ENCODE measurements at regions not wholly inside any gene's neighbourhood (a gene's known extent, or its start where the extent isn't known, plus 50 kb on each side); places are given as distances from the start of the nearest gene placed in this dataset.
"Not testable (repeated sequence)": the region's sequence is repeated elsewhere in the genome, so short reads cannot be mapped to it uniquely, and the experiment has no call there.

DNA sequence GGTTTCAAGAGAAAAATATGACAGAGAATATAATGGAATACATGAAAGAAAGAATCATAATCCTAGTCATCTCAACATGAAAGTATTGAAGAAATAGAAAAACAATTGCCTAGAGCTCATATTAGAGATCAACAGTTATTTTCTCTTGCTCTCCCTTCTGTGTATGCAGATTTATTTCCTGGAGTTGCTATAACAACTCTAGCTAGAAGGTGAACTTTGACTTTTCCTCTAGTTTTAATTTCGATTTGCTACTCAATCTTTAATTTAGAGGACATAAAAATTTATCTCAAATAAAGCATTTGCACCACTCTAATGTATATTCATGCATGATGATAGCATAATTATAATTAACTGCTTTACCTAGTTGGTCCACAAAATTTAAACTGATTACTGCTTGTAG, 84.6 kb upstream of the PICALM start:
- H3K9ac ChIP-seq (ENCODE audit: low read length) = no peak overlapping the region
- no peak overlapping the region for H3K27ac ChIP-seq (ENCODE audit: low read length)
- no peaks in the 10 kb centered on the region for H3K27me3 ChIP-seq (ENCODE audit: control insufficient read depth, insufficient read depth, low read length)
- H3K4me3 ChIP-seq (ENCODE audit: low read length) = no peak overlapping the region
- H3K4me1 ChIP-seq (ENCODE audit: control insufficient read depth, low read depth, low read length) = peaks cover 6% of the 10 kb centered on the region
- H3K9me3 ChIP-seq (ENCODE audit: control insufficient read depth, low read depth, low read length) = no peaks in the 10 kb centered on the region
- H3K36me3 ChIP-seq (ENCODE audit: control insufficient read depth, low read depth, low read length) = no peaks in the 10 kb centered on the region

DNA sequence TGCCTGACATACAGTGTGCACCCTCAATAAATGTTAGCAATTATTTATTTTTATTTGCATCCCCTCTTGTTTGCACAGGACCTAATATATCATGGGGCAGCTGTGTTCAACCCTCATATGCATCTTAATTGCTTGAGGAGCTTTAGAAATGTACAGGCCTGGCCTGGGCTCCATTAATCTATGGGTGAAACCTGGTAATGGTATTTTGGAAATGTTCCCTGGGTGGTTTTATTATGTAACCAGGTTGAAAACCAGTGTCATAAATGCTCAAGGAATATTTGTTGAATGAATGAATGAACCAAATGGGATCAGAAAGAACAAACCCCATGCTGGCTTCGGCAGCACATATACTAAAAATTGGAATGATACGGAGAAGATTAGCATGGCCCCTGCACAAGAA, 84.0 kb upstream of the PICALM start:
- Histone ChIP-seq H3K27me3 (ENCODE audit: control insufficient read depth, insufficient read depth, low read length) (no peaks in the 10 kb centered on the region), H3K36me3 (ENCODE audit: control insufficient read depth, low read depth, low read length) (no peaks in the 10 kb centered on the region), H3K9me3 (ENCODE audit: control insufficient read depth, low read depth, low read length) (no peaks in the 10 kb centered on the region), H3K27ac (ENCODE audit: low read length) (no peak overlapping the region), H3K4me3 (ENCODE audit: low read length) (no peak overlapping the region), H3K9ac (ENCODE audit: low read length) (no peak overlapping the region), H3K4me1 (ENCODE audit: control insufficient read depth, low read depth, low read length) (peaks cover 7% of the 10 kb centered on the region)

DNA sequence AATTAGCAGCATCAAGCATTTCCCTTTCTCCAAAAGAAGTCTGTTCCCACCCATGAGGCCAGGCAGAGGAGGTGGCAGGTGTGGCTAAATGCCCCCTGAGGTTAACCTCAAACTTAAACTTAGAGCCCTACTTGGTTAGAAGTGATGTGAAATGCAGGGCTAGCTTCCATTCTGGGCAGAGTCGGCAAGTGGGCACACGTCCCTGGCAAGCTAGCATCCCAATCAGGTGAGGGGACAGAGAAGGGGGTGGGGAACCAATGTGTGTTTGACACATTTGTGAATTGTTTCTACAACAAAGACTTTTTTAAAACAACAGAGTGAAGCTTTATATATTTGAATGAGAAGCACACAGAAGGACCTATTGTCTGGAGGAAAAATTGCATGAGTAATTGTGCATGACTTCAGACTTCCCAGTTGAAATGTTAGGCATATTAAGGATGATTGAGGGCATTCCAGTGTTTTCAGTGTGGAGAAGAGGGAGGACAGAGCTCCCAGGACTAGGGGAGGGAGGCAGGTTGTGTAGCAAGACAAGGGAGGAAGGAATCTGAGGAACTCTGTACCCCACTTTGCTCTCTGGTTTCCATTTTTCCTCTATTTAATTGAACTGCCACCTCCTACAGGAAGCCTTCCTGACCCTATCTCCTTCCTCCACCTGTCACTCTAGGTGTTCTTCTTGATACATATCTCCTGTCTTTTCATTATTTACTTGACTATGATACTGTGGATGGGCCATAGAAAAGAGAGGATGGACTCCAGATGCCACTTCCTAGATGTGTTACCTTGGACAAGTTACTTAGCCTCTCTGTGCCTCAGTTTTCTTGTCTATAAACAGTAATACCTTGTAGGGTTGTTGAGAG, 83.3 kb upstream of the PICALM start:
- H3K27me3 ChIP-seq (ENCODE audit: control insufficient read depth, insufficient read depth, low read length) = no peaks in the 10 kb centered on the region
- H3K9me3 ChIP-seq (ENCODE audit: control insufficient read depth, low read depth, low read length) = no peaks in the 10 kb centered on the region
- no peaks in the 10 kb centered on the region for H3K36me3 ChIP-seq (ENCODE audit: control insufficient read depth, low read depth, low read length)
- H3K27ac ChIP-seq (ENCODE audit: low read length) = no peak overlapping the region
- peaks cover 7% of the 10 kb centered on the region for H3K4me1 ChIP-seq (ENCODE audit: control insufficient read depth, low read depth, low read length)
- H3K9ac ChIP-seq (ENCODE audit: low read length) = no peak overlapping the region
- H3K4me3 ChIP-seq (ENCODE audit: low read length) = no peak overlapping the region

DNA sequence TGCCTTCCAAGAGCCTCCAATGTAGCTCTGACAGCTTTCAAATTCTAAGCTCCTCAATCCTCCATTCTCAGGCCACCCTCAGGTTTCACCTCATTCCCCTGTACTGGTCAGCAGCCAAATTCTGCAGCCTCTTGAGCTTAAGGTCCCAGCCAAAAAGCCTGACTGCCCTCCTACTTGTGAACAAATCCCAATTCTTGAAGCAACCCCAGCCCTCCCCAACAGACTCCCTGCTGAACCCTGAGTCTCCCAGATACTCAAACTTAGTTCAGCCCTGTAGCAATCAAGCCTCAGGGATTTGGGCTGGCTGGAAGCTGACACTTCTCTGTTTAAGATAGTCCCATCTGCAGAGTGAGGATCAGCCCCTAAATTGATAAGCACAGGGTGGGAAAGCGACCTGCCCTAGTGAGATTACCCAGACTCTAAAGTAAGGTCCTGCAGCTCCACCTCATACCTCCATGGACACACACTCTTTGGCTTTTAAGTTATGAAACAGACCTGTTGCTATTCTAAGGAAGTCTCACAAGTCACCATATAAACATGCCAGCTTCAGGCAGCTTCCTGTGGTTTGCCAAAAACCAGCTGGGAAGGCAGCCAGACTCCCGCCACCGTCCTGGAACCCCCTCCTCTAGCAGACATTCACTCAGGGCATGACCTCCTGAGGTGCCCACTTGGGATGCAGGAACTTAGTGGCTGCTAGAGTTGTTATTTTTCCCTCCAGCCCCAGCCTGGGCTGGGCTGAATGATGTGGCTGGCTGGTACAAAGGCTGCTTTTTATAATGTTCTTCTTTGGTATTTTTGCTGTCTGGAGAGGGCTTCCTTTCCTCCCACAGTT, 82.5 kb upstream of the PICALM start:
- Histone ChIP-seq H3K9ac (ENCODE audit: low read length) (no peak overlapping the region), H3K27me3 (ENCODE audit: control insufficient read depth, insufficient read depth, low read length) (no peaks in the 10 kb centered on the region), H3K9me3 (ENCODE audit: control insufficient read depth, low read depth, low read length) (no peaks in the 10 kb centered on the region), H3K36me3 (ENCODE audit: control insufficient read depth, low read depth, low read length) (no peaks in the 10 kb centered on the region), H3K4me3 (ENCODE audit: low read length) (no peak overlapping the region), H3K4me1 (ENCODE audit: control insufficient read depth, low read depth, low read length) (peaks cover 7% of the 10 kb centered on the region), H3K27ac (ENCODE audit: low read length) (no peak overlapping the region)

DNA sequence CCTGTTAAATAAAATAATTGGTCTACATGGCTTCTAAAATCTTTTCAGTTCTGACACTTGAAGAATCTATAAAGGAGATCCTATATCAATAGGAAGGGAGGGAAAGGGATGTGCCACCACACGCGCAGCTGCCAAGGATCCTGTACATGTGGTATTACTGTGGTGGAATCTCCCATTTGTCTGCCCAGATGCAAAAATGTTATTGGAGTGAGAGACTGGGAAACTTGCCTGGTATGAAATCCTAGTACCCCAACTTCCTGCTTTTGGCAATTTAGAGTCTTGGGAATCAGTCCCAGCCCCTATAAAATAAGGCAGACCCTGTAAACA, 81.9 kb upstream of the PICALM start:
- Histone ChIP-seq H3K27ac (ENCODE audit: low read length) (no peak overlapping the region), H3K9me3 (ENCODE audit: control insufficient read depth, low read depth, low read length) (no peaks in the 10 kb centered on the region), H3K36me3 (ENCODE audit: control insufficient read depth, low read depth, low read length) (no peaks in the 10 kb centered on the region), H3K4me1 (ENCODE audit: control insufficient read depth, low read depth, low read length) (peaks cover 7% of the 10 kb centered on the region), H3K9ac (ENCODE audit: low read length) (no peak overlapping the region), H3K4me3 (ENCODE audit: low read length) (no peak overlapping the region), H3K27me3 (ENCODE audit: control insufficient read depth, insufficient read depth, low read length) (no peaks in the 10 kb centered on the region)

DNA sequence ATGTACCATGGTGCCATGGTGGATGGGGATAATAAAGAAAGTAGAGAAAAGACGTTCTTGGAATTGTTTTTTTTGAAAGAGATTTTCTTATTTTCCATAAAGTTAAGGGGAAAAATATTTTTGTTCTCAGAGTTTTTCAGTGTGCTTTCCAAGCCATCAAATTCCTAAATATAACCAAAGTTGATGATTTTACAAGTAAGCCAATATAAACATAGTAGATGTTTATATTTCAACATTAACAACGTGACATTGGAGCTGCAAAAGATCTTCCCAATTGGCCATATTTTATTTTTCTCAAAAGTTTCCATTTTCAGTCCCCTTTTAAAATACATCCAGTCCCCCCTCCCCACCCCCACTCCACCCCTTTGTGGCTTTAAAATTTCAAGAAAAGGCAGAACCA, 80.9 kb upstream of the PICALM start:
- H3K4me3 ChIP-seq (ENCODE audit: low read length) = no peak overlapping the region
- H3K27ac ChIP-seq (ENCODE audit: low read length) = no peak overlapping the region
- H3K9me3 ChIP-seq (ENCODE audit: control insufficient read depth, low read depth, low read length) = no peaks in the 10 kb centered on the region
- H3K9ac ChIP-seq (ENCODE audit: low read length) = no peak overlapping the region
- H3K36me3 ChIP-seq (ENCODE audit: control insufficient read depth, low read depth, low read length) = no peaks in the 10 kb centered on the region
- peaks cover 7% of the 10 kb centered on the region for H3K4me1 ChIP-seq (ENCODE audit: control insufficient read depth, low read depth, low read length)
- no peaks in the 10 kb centered on the region for H3K27me3 ChIP-seq (ENCODE audit: control insufficient read depth, insufficient read depth, low read length)

DNA sequence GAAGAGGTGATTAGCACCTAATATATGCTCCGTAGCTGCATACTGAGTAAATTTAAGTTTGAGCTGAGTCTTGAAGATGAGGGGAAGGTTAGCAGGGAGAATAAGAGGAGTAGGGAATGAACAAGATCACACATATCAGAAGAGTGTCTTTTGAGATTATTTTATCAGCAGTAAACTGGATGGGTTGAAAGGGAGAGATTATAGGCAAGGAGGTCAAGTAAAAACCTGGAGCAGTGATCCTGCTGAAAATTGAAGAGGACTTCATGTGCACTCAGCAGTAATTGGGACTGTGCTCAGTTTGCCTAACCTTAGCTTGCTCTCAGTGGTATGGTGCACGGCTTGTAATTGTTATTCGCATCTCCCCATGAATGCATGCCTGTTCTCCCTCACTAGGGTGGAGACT, 79.5 kb upstream of the PICALM start:
- Histone ChIP-seq H3K27me3 (ENCODE audit: control insufficient read depth, insufficient read depth, low read length) (no peaks in the 10 kb centered on the region), H3K9me3 (ENCODE audit: control insufficient read depth, low read depth, low read length) (no peaks in the 10 kb centered on the region), H3K4me3 (ENCODE audit: low read length) (no peak overlapping the region), H3K36me3 (ENCODE audit: control insufficient read depth, low read depth, low read length) (no peaks in the 10 kb centered on the region), H3K27ac (ENCODE audit: low read length) (no peak overlapping the region), H3K9ac (ENCODE audit: low read length) (no peak overlapping the region), H3K4me1 (ENCODE audit: control insufficient read depth, low read depth, low read length) (peaks cover 7% of the 10 kb centered on the region)

DNA sequence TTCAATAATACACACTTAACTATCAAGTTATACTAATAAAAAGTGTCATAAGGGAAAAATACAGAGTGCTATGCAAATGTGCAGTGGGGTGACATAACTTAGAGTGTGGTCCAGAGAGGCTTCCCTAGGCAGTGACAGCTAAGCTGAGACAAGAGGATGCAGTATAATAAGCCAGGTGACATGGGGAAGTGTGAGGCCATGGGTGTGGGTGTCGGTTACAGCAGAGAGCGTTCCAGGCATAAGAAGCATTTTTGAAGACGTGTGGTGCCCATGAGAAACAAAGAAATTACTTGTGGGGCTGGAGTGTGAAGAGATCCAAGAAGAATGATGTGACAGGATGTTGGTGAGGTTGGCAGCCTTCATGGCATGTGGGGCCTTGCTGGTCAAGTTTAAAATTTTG, 78.1 kb upstream of the PICALM start:
- Histone ChIP-seq H3K36me3 (ENCODE audit: control insufficient read depth, low read depth, low read length) (no peaks in the 10 kb centered on the region), H3K27me3 (ENCODE audit: control insufficient read depth, insufficient read depth, low read length) (no peaks in the 10 kb centered on the region), H3K9me3 (ENCODE audit: control insufficient read depth, low read depth, low read length) (no peaks in the 10 kb centered on the region), H3K4me1 (ENCODE audit: control insufficient read depth, low read depth, low read length) (peaks cover 7% of the 10 kb centered on the region), H3K9ac (ENCODE audit: low read length) (no peak overlapping the region), H3K27ac (ENCODE audit: low read length) (no peak overlapping the region), H3K4me3 (ENCODE audit: low read length) (no peak overlapping the region)

DNA sequence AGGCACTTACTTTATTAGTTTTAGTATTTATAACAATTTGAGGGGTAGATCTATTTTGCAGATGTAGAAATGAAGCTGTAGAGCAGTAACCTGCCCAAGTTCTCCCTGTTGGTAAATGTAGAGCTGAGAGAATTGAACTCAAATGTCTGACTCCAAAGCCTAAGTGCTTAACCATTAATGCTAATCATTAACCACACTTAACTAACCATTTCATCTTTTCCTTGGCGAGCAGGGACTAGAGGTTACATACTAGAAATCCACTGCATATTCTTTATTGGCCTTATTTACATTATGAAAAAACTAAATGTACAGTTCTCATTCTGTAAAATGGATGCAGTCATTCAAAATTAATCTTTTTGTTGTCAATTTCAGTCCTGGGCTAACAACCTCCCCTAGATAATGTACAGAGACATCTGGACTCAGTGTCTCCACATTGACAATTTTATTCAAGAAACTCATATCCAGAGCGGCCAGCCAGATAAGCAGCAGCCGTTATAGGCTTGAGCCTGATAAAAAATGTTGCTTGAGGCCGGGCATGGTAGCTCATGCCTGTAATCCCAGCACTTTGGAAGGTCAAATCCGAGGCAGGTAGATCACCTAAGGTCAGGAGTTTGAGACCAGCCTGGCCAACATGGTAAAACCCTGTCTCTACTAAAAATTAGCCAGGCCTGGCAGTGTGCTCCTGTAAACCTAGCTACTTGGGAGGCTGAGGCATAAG, 76.7 kb upstream of the PICALM start:
- H3K27ac ChIP-seq (ENCODE audit: low read length) = no peak overlapping the region
- peaks cover 7% of the 10 kb centered on the region for H3K4me1 ChIP-seq (ENCODE audit: control insufficient read depth, low read depth, low read length)
- H3K27me3 ChIP-seq (ENCODE audit: control insufficient read depth, insufficient read depth, low read length) = no peaks in the 10 kb centered on the region
- no peak overlapping the region for H3K4me3 ChIP-seq (ENCODE audit: low read length)
- no peaks in the 10 kb centered on the region for H3K36me3 ChIP-seq (ENCODE audit: control insufficient read depth, low read depth, low read length)
- no peak overlapping the region for H3K9ac ChIP-seq (ENCODE audit: low read length)
- H3K9me3 ChIP-seq (ENCODE audit: control insufficient read depth, low read depth, low read length) = no peaks in the 10 kb centered on the region

DNA sequence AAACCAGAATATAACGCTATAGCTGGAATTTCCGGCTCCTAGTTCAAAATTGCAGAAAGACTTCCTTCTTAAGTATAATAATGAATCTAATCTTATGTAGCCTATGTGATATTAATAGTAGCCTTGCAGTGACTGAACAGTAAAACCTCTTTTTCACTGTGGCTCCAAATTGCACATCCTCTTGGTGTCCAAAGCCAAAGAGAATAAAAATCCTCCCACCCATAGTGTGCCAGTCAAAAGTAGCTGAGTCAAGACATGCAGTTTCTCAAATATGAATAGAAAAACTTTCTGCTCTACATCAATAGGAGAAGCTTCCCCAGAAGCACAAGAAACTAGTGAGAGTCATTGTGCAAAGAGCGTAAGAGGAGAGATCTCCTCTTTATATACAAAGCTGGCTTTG, 76.0 kb upstream of the PICALM start:
- Histone ChIP-seq H3K4me1 (ENCODE audit: control insufficient read depth, low read depth, low read length) (peaks cover 7% of the 10 kb centered on the region), H3K27me3 (ENCODE audit: control insufficient read depth, insufficient read depth, low read length) (no peaks in the 10 kb centered on the region), H3K36me3 (ENCODE audit: control insufficient read depth, low read depth, low read length) (no peaks in the 10 kb centered on the region), H3K27ac (ENCODE audit: low read length) (no peak overlapping the region), H3K9ac (ENCODE audit: low read length) (no peak overlapping the region), H3K9me3 (ENCODE audit: control insufficient read depth, low read depth, low read length) (no peaks in the 10 kb centered on the region), H3K4me3 (ENCODE audit: low read length) (no peak overlapping the region)

DNA sequence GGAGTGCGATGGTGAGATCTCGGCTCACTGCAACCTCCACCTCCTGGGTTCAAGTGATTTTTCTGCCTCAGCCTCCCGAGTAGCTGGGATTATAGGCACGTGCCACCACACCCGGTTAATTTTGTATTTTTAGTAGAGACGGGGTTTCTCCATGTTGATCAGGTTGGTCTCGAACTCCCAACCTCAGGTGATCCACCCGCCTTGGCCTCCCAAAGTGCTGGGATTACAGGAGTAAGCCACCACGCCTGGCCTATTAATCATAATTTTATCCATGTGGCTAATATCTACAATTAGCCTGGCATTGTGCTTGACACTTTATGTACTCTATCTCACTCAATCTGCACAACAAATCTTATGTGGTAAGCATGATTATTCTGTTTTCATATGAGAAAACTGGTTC, 75.2 kb upstream of the PICALM start:
- not testable (repeated sequence) for H3K27me3 ChIP-seq (ENCODE audit: control insufficient read depth, insufficient read depth, low read length); H3K36me3 ChIP-seq (ENCODE audit: control insufficient read depth, low read depth, low read length); H3K9ac ChIP-seq (ENCODE audit: low read length); H3K4me3 ChIP-seq (ENCODE audit: low read length); H3K4me1 ChIP-seq (ENCODE audit: control insufficient read depth, low read depth, low read length); H3K9me3 ChIP-seq (ENCODE audit: control insufficient read depth, low read depth, low read length); H3K27ac ChIP-seq (ENCODE audit: low read length)
